ENCODE measurements at regions not wholly inside any gene's neighbourhood (a gene's known extent, or its start where the extent isn't known, plus 50 kb on each side); places are given as distances from the start of the nearest gene placed in this dataset.

- no peak for TF ChIP-seq CTCF (IDR thresholded peaks at IDR 0.05; ENCODE audit: poor library complexity)
- no peak for TF ChIP-seq EZH2 (IDR thresholded peaks at IDR 0.05; ENCODE audit: borderline replicate concordance)
These were observed 1277.2 kb upstream of the FLRT2 start for GRCh38 chr14:84252706-84253105.
